Endothelial cell of umbilical vein (primary cell): ENCODE measurements at regions not wholly inside any gene's neighbourhood (a gene's known extent, or its start where the extent isn't known, plus 50 kb on each side); places are given as distances from the start of the nearest gene placed in this dataset.

ENCODE experiments used
- BruUV-seq: library from RNA; stranded (reverse); fragments of 400-500 nt; replicated peaks from 2 replicates; lab custom pipeline; 2021; lab: Mats Ljungman, UMichigan
- CTCF ChIA-PET: fragments of 300-600, 350-600 bp; sonication (Branson Sonifier 250); formaldehyde crosslinking; loops from one replicate; lab custom pipeline; 2021; ENCODE audit warnings: antibody characterized with exemption, inconsistent platforms; lab: Charles Lee
- POLR2A ChIA-PET: fragments of 300-600, 350-600 bp; sonication (Branson Sonifier 250); formaldehyde crosslinking; loops from one replicate; lab custom pipeline; 2021; ENCODE audit warnings: antibody characterized with exemption, inconsistent platforms; lab: Charles Lee
- DNase-seq: peaks from one replicate; pipeline ENCODE4 v3.0.0-alpha.2; 2011; ENCODE audit warnings: low read depth, low spot score
- FAIRE-seq: peaks from 2 replicates; lab custom pipeline; 2011; peaks lifted over from hg19 to GRCh38; lab: Jason Lieb, UNC
- H2AFZ ChIP-seq: 2 replicates; pipeline ENCODE4 v1.6.0; 2012; ENCODE audit warnings: low read depth, low read length, control low read depth, inconsistent platforms
- H3K27ac ChIP-seq: 2 replicates; pipeline ENCODE4 v1.5.1; 2011; ENCODE audit warnings: low read depth, mild to moderate bottlenecking, control low read depth, low read length, moderate library complexity; ENCODE audit not compliant: insufficient read depth
- H3K27me3 ChIP-seq, 2 experiments: 2 replicates each; pipeline versions ENCODE4 v1.6.0 to v1.6.1; 2011; ENCODE audit warnings: low read length in 2 of 2, mixed read lengths in 1 of 2; ENCODE audit not compliant: control insufficient read depth in 2 of 2, insufficient read depth in 2 of 2
- H3K36me3 ChIP-seq, 2 experiments: 2 replicates in 1 of 2; 3 replicates in 1 of 2; pipeline ENCODE4 v1.5.1; 2011; ENCODE audit warnings: low read length in 2 of 2, mild to moderate bottlenecking in 1 of 2, moderate library complexity in 1 of 2; ENCODE audit not compliant: control insufficient read depth in 2 of 2, insufficient read depth in 2 of 2; ENCODE audit errors: extremely low read depth in 1 of 2
- H3K4me1 ChIP-seq: 3 replicates; pipeline ENCODE4 v1.5.1; 2011; ENCODE audit warnings: mild to moderate bottlenecking, low read length; ENCODE audit not compliant: control insufficient read depth, insufficient read depth; ENCODE audit errors: extremely low read depth
- H3K4me2 ChIP-seq: 2 replicates; pipeline ENCODE4 v1.6.1; 2011; ENCODE audit warnings: low read length, control low read depth, mixed read lengths; ENCODE audit not compliant: insufficient read depth
- H3K4me3 ChIP-seq, 3 experiments: fragments of 200-600 bp in 1 of 3; sonication (generic), shearing (Covaris generic) in 1 of 3; replicated peaks in 1 of 3; 2 replicates each; pipeline ENCODE4 v1.5.1; 2011 to 2016; ENCODE audit warnings: control low read depth in 3 of 3, low read length in 3 of 3, mild to moderate bottlenecking in 2 of 3, inconsistent platforms in 1 of 3, low read depth in 1 of 3, moderate library complexity in 1 of 3; ENCODE audit not compliant: insufficient read depth in 1 of 3
- H3K79me2 ChIP-seq: 2 replicates; pipeline ENCODE4 v1.6.0; 2012; ENCODE audit warnings: low read length, inconsistent platforms; ENCODE audit not compliant: control insufficient read depth, insufficient read depth
- H3K9ac ChIP-seq: replicated peaks from 2 replicates; pipeline ENCODE3; 2011; ENCODE audit warnings: low read length, control low read depth; ENCODE audit not compliant: insufficient read depth; ENCODE audit errors: extremely low read depth
- H3K9me1 ChIP-seq: replicated peaks from 3 replicates; pipeline ENCODE4 v1.6.0; 2011; ENCODE audit warnings: mild to moderate bottlenecking, low read length; ENCODE audit not compliant: control insufficient read depth, insufficient read depth; ENCODE audit errors: extremely low read depth
- H3K9me3 ChIP-seq: replicated peaks from 2 replicates; pipeline ENCODE4 v1.5.1; 2012; ENCODE audit warnings: low read length, inconsistent platforms; ENCODE audit not compliant: control insufficient read depth, insufficient read depth
- H4K20me1 ChIP-seq: replicated peaks from 2 replicates; pipeline ENCODE3; 2011; ENCODE audit warnings: mild to moderate bottlenecking, low read length; ENCODE audit not compliant: control insufficient read depth, insufficient read depth; ENCODE audit errors: extremely low read depth
- CTCF ChIP-seq, 2 donors: IDR thresholded peaks; 1 replicate in 1 of 2; 2 replicates in 1 of 2; pipeline ENCODE4 v1.5.1; 2011; ENCODE audit warnings: low read length in 2 of 2, mild to moderate bottlenecking in 2 of 2, moderate library complexity in 2 of 2, control low read depth in 1 of 2, inconsistent platforms in 1 of 2, low read depth in 1 of 2; ENCODE audit not compliant: insufficient read depth in 1 of 2; ENCODE audit errors: extremely low read depth in 1 of 2
- EZH2 ChIP-seq: IDR thresholded peaks from 2 replicates; pipeline ENCODE4 v1.6.1; 2012; ENCODE audit warnings: borderline replicate concordance, low read depth, mild to moderate bottlenecking, moderate library complexity, low read length, inconsistent platforms; ENCODE audit not compliant: severe bottlenecking
- FOS ChIP-seq: IDR thresholded peaks from 2 replicates; pipeline ENCODE4 v1.6.1; 2011; ENCODE audit warnings: mild to moderate bottlenecking, low read length, moderate library complexity, borderline replicate concordance; ENCODE audit not compliant: insufficient read depth
- GATA2 ChIP-seq: IDR thresholded peaks from 2 replicates; pipeline ENCODE4 v1.7.0; 2011; ENCODE audit warnings: low read depth, mild to moderate bottlenecking, moderate library complexity, mixed read lengths, low read length; ENCODE audit not compliant: insufficient read length, insufficient read depth
- JUN ChIP-seq: IDR thresholded peaks from 2 replicates; pipeline ENCODE4 v1.6.1; 2011; ENCODE audit warnings: borderline replicate concordance, low read depth; ENCODE audit not compliant: insufficient read length, insufficient read depth
- MYC ChIP-seq: IDR thresholded peaks from one replicate; pipeline ENCODE4 v1.6.1; 2011; ENCODE audit warnings: mild to moderate bottlenecking, low read depth, low read length
- POLR2A ChIP-seq: IDR thresholded peaks from 2 replicates; pipeline ENCODE4 v1.6.1; 2012; ENCODE audit warnings: low read depth, mild to moderate bottlenecking, control low read depth, low read length
- POLR2AphosphoS5 ChIP-seq: IDR thresholded peaks from 2 replicates; pipeline ENCODE4 v1.6.1; 2012; ENCODE audit warnings: low read depth, mild to moderate bottlenecking, control low read depth, low read length, moderate library complexity; ENCODE audit not compliant: insufficient read depth
- dilution Hi-C: fragments of 300-500 bp; cut with MboI; formaldehyde crosslinking; loops from one replicate; pipeline ENCODE4 v1.15.0; 2019; ENCODE audit warnings: low sequenced_read_pairs; ENCODE audit not compliant: extremely low pct_ligation_motif_present
- intact Hi-C: fragments of 100-400 bp; cut with micrococcal nuclease; formaldehyde crosslinking; loops from one replicate; pipeline ENCODE4 v1.10.0; 2022
- TF ChIP-seq, protein P1 (sequence below): IDR thresholded peaks from 2 replicates; pipeline ENCODE4 v1.6.1; 2011; ENCODE audit not compliant: insufficient read depth, insufficient read length

DNA sequence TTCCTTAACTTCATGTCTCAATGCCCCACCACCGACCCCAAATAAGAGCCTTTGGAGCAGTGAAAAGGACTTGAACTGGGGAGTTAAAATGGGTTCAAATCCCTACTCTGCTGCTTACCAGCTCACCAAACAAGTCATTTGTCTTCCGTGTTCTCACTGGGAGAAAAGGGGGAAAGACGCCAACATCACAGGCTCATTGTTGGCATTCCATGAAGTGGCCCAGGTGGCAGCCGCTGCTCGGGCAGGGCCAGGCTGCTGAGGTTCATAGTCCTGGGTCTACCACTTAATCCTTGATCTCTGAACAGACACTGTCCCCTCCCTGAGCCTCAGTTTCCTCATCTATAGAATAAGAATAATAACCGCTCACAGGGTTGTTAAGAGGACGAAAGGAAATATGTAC lies 103.0 kb downstream of the APOB start:
- H2AFZ ChIP-seq: no peak overlapping the region
- no peaks in the 10 kb centered on the region for H3K4me1 ChIP-seq
- ChIA-PET CTCF (interaction anchor here (1.1 kb wide), 1 partner anchor 279 kb away, joined by 3 read pairs; no protein-coding TSS in a partner anchor), POLR2A (no interaction called here)
- dilution Hi-C loops (no loop called here), intact Hi-C loops (no loop called here)
- H3K27ac ChIP-seq: no peak overlapping the region
- H3K9me3 ChIP-seq: no peaks in the 10 kb centered on the region
- no peak overlapping the region for H3K4me2 ChIP-seq
- no peak overlapping the region for H3K4me3 ChIP-seq
- no peak for TF ChIP-seq POLR2AphosphoS5
- TF ChIP-seq EZH2: no peak
- TF ChIP-seq JUN: no peak
- TF ChIP-seq POLR2A: no peak
- TF ChIP-seq FOS: no peak
- no peak for TF ChIP-seq GATA2
- TF ChIP-seq MYC: no peak
- no peak for TF ChIP-seq CTCF (IDR thresholded peaks at IDR 0.05; ENCODE audit: extremely low read depth in 1 of 2, insufficient read depth in 1 of 2, low read depth in 1 of 2, low read length in 2 of 2)
- TF ChIP-seq, protein P1, sequence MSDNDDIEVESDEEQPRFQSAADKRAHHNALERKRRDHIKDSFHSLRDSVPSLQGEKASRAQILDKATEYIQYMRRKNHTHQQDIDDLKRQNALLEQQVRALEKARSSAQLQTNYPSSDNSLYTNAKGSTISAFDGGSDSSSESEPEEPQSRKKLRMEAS: no peak
- DNase-seq (no peak), FAIRE-seq (no peak)
- no peaks in the 10 kb centered on the region for H3K27me3 ChIP-seq
- no TSS peak for BruUV-seq
- no peak overlapping the region for H3K9ac ChIP-seq
- no peaks in the 10 kb centered on the region for H3K9me1 ChIP-seq
- H4K20me1 ChIP-seq: no peaks in the 10 kb centered on the region
- H3K79me2 ChIP-seq: no peaks in the 10 kb centered on the region
- H3K36me3 ChIP-seq: no peaks in the 10 kb centered on the region
